ENCODE measurements at regions not wholly inside any gene's neighbourhood (a gene's known extent, or its start where the extent isn't known, plus 50 kb on each side); places are given as distances from the start of the nearest gene placed in this dataset.

DNA sequence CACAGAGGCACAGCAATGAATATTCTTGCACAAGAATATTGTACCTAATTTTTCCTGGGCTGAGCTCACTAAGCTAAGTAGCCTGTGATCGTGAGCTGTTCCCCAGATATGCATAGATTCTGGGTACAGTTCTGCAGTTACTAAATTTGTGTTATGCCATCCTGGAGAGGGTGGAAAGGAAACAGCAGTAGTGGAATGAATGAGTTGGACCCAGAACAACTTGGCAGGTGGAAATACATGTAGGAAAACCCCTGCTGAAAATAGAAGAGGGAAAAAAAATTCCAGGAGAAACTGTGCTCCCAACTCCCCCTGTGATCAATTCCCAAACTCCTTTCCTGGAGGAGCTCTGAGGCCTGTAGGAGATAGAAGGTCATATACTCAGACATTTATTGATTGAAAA, 181.5 kb upstream of the MGAT5 start:
- H3K27ac ChIP-seq (ENCODE audit: low read length): no peak overlapping the region
- H3K9ac ChIP-seq (ENCODE audit: low read length): no peak overlapping the region
- H3K9me3 ChIP-seq (ENCODE audit: low read length): no peaks in the 10 kb centered on the region
- H3K9me2 ChIP-seq (ENCODE audit: insufficient read depth, low read length): no peaks in the 10 kb centered on the region
- no peaks in the 10 kb centered on the region for H4K20me1 ChIP-seq (ENCODE audit: insufficient read depth)
- H3K4me3 ChIP-seq (ENCODE audit: low read length): no peak overlapping the region
- H3K79me2 ChIP-seq (replicated peaks; ENCODE audit: insufficient read depth, low read length): no peaks in the 10 kb centered on the region
- no peak overlapping the region for H2AFZ ChIP-seq (ENCODE audit: low read depth, low read length)
- TF ChIP-seq EZH2 (IDR thresholded peaks at IDR 0.05; ENCODE audit: borderline replicate concordance, insufficient read depth, low read length, poor library complexity, severe bottlenecking) (no peak), POLR2AphosphoS5 (IDR thresholded peaks at IDR 0.05) (no peak), EP300 (conservative IDR thresholded peaks at IDR 0.05; ENCODE audit: poor library complexity, severe bottlenecking) (no peak), SMC3 (conservative IDR thresholded peaks at IDR 0.05; ENCODE audit: poor library complexity) (no peak), RAD21 (conservative IDR thresholded peaks at IDR 0.05) (no peak), MXI1 (conservative IDR thresholded peaks at IDR 0.05; ENCODE audit: poor library complexity, severe bottlenecking) (no peak), TAF1 (IDR thresholded peaks at IDR 0.05; ENCODE audit: low read depth) (no peak)
- TF ChIP-seq, protein P1, sequence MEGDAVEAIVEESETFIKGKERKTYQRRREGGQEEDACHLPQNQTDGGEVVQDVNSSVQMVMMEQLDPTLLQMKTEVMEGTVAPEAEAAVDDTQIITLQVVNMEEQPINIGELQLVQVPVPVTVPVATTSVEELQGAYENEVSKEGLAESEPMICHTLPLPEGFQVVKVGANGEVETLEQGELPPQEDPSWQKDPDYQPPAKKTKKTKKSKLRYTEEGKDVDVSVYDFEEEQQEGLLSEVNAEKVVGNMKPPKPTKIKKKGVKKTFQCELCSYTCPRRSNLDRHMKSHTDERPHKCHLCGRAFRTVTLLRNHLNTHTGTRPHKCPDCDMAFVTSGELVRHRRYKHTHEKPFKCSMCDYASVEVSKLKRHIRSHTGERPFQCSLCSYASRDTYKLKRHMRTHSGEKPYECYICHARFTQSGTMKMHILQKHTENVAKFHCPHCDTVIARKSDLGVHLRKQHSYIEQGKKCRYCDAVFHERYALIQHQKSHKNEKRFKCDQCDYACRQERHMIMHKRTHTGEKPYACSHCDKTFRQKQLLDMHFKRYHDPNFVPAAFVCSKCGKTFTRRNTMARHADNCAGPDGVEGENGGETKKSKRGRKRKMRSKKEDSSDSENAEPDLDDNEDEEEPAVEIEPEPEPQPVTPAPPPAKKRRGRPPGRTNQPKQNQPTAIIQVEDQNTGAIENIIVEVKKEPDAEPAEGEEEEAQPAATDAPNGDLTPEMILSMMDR (IDR thresholded peaks at IDR 0.05; ENCODE audit: poor library complexity, severe bottlenecking): no peak
- TF ChIP-seq, protein P2, sequence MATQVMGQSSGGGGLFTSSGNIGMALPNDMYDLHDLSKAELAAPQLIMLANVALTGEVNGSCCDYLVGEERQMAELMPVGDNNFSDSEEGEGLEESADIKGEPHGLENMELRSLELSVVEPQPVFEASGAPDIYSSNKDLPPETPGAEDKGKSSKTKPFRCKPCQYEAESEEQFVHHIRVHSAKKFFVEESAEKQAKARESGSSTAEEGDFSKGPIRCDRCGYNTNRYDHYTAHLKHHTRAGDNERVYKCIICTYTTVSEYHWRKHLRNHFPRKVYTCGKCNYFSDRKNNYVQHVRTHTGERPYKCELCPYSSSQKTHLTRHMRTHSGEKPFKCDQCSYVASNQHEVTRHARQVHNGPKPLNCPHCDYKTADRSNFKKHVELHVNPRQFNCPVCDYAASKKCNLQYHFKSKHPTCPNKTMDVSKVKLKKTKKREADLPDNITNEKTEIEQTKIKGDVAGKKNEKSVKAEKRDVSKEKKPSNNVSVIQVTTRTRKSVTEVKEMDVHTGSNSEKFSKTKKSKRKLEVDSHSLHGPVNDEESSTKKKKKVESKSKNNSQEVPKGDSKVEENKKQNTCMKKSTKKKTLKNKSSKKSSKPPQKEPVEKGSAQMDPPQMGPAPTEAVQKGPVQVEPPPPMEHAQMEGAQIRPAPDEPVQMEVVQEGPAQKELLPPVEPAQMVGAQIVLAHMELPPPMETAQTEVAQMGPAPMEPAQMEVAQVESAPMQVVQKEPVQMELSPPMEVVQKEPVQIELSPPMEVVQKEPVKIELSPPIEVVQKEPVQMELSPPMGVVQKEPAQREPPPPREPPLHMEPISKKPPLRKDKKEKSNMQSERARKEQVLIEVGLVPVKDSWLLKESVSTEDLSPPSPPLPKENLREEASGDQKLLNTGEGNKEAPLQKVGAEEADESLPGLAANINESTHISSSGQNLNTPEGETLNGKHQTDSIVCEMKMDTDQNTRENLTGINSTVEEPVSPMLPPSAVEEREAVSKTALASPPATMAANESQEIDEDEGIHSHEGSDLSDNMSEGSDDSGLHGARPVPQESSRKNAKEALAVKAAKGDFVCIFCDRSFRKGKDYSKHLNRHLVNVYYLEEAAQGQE (IDR thresholded peaks at IDR 0.05; ENCODE audit: borderline replicate concordance): no peak
- H3K4me2 ChIP-seq (ENCODE audit: low read length): no peak overlapping the region
- no peaks in the 10 kb centered on the region for H3K36me3 ChIP-seq (ENCODE audit: insufficient read depth, low read length)
- no peaks in the 10 kb centered on the region for H3F3A ChIP-seq (ENCODE audit: insufficient read depth, low read length, poor library complexity, severe bottlenecking)
- H3K27me3 ChIP-seq (ENCODE audit: insufficient read depth, low read depth, low read length): no peaks in the 10 kb centered on the region

DNA sequence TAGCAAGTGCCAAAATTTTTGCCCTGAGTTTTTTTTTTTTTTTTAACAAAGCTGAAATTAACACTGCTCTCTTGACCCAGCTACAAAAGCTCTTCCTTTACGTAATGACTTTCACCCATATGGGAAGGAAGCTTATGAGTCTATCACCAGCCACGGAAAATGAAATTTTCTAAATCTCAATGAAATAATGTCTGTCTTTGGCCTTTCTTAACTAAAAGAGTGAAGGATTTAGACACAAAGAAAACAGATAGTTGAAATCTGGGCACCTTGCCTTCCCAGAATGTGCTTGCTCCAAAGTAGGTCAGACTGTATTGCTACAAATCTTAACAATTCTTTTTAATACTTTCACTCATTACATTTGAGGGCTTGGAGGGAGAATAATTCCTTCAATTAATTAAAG, 180.8 kb upstream of the MGAT5 start:
- Histone ChIP-seq H3K27me3 (ENCODE audit: insufficient read depth, low read depth, low read length) (no peaks in the 10 kb centered on the region), H3K9me2 (ENCODE audit: insufficient read depth, low read length) (no peaks in the 10 kb centered on the region), H3F3A (ENCODE audit: insufficient read depth, low read length, poor library complexity, severe bottlenecking) (no peaks in the 10 kb centered on the region), H3K79me2 (replicated peaks; ENCODE audit: insufficient read depth, low read length) (no peaks in the 10 kb centered on the region), H3K4me2 (ENCODE audit: low read length) (no peak overlapping the region), H3K9ac (ENCODE audit: low read length) (no peak overlapping the region), H3K4me3 (ENCODE audit: low read length) (no peak overlapping the region), H3K27ac (ENCODE audit: low read length) (no peak overlapping the region), H2AFZ (ENCODE audit: low read depth, low read length) (no peak overlapping the region), H3K36me3 (ENCODE audit: insufficient read depth, low read length) (no peaks in the 10 kb centered on the region), H4K20me1 (ENCODE audit: insufficient read depth) (no peaks in the 10 kb centered on the region), H3K9me3 (ENCODE audit: low read length) (no peaks in the 10 kb centered on the region)
- TF ChIP-seq MXI1 (conservative IDR thresholded peaks at IDR 0.05; ENCODE audit: poor library complexity, severe bottlenecking) (no peak), POLR2AphosphoS5 (IDR thresholded peaks at IDR 0.05) (no peak), SMC3 (conservative IDR thresholded peaks at IDR 0.05; ENCODE audit: poor library complexity) (no peak), EZH2 (IDR thresholded peaks at IDR 0.05; ENCODE audit: borderline replicate concordance, insufficient read depth, low read length, poor library complexity, severe bottlenecking) (no peak), EP300 (conservative IDR thresholded peaks at IDR 0.05; ENCODE audit: poor library complexity, severe bottlenecking) (no peak), RAD21 (conservative IDR thresholded peaks at IDR 0.05) (no peak), TAF1 (IDR thresholded peaks at IDR 0.05; ENCODE audit: low read depth) (no peak)
- TF ChIP-seq, protein P2 (IDR thresholded peaks at IDR 0.05; ENCODE audit: borderline replicate concordance): no peak
- TF ChIP-seq, protein P1 (IDR thresholded peaks at IDR 0.05; ENCODE audit: poor library complexity, severe bottlenecking): no peak
